ENCODE measurements at regions not wholly inside any gene's neighbourhood (a gene's known extent, or its start where the extent isn't known, plus 50 kb on each side); places are given as distances from the start of the nearest gene placed in this dataset.

DNA sequence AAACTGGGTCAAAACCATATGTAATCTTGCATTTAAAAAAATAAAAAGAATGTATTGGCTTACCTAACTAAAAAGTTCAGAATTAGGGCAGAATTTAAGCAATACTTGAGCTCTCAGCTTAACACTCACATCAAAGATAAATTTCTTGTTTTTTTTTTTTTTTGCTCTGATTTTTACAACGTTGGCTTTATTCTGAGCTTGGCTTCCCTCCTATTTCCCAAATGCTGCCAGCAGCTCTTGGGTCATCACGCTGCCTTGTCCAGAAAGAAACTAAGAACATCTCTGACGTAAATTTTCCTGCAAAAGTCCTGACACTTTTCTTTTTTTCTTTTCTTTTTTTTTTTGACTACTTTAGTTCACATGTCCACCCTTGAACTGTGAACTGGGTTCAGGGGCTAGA lies 150.6 kb upstream of the TGFBR2 start:
- Mint-ChIP-seq H3K4me1 (ENCODE audit: low read depth, unreplicated experiment) (peaks cover 7% of the 10 kb centered on the region), H3K27me3 (ENCODE audit: insufficient read depth, unreplicated experiment) (no peaks in the 10 kb centered on the region), H3K4me3 (ENCODE audit: unreplicated experiment) (no peak overlapping the region), H3K27ac (ENCODE audit: unreplicated experiment) (no peak overlapping the region), H3K9me3 (ENCODE audit: unreplicated experiment) (peaks cover 18% of the 10 kb centered on the region), H3K36me3 (ENCODE audit: insufficient read depth, unreplicated experiment) (no peaks in the 10 kb centered on the region)
- Histone ChIP-seq H3K4me1 (no peaks in the 10 kb centered on the region), H3K9me3 (peaks cover 3% of the 10 kb centered on the region; the same call in 1 of the 2 replicates), H3K27me3 (replicated peaks; ENCODE audit: control insufficient read depth, insufficient read depth, low read length) (no peaks in the 10 kb centered on the region), H3K36me3 (ENCODE audit: control insufficient read depth, insufficient read depth, low read length) (no peaks in the 10 kb centered on the region), H3K4me3 (ENCODE audit: low read depth, low read length) (no peak overlapping the region)
- TF ChIP-seq, protein P1, sequence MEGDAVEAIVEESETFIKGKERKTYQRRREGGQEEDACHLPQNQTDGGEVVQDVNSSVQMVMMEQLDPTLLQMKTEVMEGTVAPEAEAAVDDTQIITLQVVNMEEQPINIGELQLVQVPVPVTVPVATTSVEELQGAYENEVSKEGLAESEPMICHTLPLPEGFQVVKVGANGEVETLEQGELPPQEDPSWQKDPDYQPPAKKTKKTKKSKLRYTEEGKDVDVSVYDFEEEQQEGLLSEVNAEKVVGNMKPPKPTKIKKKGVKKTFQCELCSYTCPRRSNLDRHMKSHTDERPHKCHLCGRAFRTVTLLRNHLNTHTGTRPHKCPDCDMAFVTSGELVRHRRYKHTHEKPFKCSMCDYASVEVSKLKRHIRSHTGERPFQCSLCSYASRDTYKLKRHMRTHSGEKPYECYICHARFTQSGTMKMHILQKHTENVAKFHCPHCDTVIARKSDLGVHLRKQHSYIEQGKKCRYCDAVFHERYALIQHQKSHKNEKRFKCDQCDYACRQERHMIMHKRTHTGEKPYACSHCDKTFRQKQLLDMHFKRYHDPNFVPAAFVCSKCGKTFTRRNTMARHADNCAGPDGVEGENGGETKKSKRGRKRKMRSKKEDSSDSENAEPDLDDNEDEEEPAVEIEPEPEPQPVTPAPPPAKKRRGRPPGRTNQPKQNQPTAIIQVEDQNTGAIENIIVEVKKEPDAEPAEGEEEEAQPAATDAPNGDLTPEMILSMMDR (IDR thresholded peaks at IDR 0.05; ENCODE audit: insufficient read depth in 1 of 2, low read depth in 1 of 2, low read length in 1 of 2, severe bottlenecking in 1 of 2, unreplicated experiment in 1 of 2) = no peak
- DNase-seq = no peak
- ChIA-PET POLR2A (interaction anchor here (0.6 kb wide), 1 partner anchor 1077 kb away, joined by 3 read pairs; the partner anchor contains the start of gene STT3B), CTCF (no interaction called here)
- intact Hi-C loops (cut with micrococcal nuclease; ENCODE audit: unreplicated experiment) = no loop called here
- BruUV-seq (replicated peaks) = no TSS peak

DNA sequence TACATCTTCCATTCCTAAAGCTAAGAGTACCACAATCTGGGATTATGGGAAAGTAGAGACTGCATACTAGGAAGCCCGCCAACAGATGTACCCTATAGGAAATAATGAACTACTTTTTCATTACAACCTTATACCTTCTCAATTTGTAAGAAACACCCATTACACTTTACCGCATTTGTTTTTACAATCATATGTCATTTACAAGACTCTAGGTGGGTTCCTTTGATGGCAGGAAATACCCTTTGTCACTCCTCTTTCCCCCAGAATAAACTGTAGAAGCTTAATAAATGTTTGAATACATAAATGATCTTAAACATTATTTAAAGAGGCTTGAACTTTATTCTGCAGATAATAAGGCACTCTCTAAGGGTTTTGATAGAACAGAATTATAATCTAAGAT lies 150.1 kb upstream of the TGFBR2 start:
- TF ChIP-seq, protein P1 (IDR thresholded peaks at IDR 0.05; ENCODE audit: insufficient read depth in 1 of 2, low read depth in 1 of 2, low read length in 1 of 2, severe bottlenecking in 1 of 2, unreplicated experiment in 1 of 2) = no peak
- H3K9me3 ChIP-seq = peaks cover 3% of the 10 kb centered on the region; the same call in 1 of the 2 replicates
- Mint-ChIP-seq H3K27ac (ENCODE audit: unreplicated experiment) (no peak overlapping the region), H3K4me3 (ENCODE audit: unreplicated experiment) (no peak overlapping the region), H3K9me3 (ENCODE audit: unreplicated experiment) (peaks cover 16% of the 10 kb centered on the region), H3K27me3 (ENCODE audit: insufficient read depth, unreplicated experiment) (no peaks in the 10 kb centered on the region), H3K36me3 (ENCODE audit: insufficient read depth, unreplicated experiment) (no peaks in the 10 kb centered on the region), H3K4me1 (ENCODE audit: low read depth, unreplicated experiment) (peaks cover 7% of the 10 kb centered on the region)
- H3K36me3 ChIP-seq (ENCODE audit: control insufficient read depth, insufficient read depth, low read length) = no peaks in the 10 kb centered on the region
- no peaks in the 10 kb centered on the region for H3K27me3 ChIP-seq (replicated peaks; ENCODE audit: control insufficient read depth, insufficient read depth, low read length)
- POLR2A ChIA-PET = interaction anchor here (0.6 kb wide), 1 partner anchor 1077 kb away, joined by 3 read pairs; the partner anchor contains the start of gene STT3B
- no peaks in the 10 kb centered on the region for H3K4me1 ChIP-seq
- no TSS peak for BruUV-seq (replicated peaks)
- H3K4me3 ChIP-seq (ENCODE audit: low read depth, low read length) = no peak overlapping the region
- DNase-seq = no peak
- intact Hi-C loops (cut with micrococcal nuclease; ENCODE audit: unreplicated experiment) = no loop called here
- CTCF ChIA-PET = no interaction called here

DNA sequence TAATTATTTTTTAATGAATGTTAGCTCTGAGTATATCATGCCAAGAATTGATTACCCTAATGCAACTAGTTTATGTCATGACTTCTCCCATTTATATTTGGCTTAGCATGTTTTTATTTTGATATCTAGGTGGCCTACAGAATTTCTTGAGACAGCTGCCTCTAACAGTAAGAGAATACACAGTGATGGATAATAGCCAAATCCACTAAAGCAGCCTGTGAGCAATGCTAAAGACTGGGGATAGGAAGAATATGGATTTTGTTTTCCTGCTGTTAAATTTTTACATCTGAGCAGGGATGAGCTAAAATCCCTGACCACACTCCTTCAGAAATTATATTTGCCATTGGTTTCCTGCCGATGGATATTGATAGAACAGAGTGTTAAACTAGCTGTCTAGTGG lies 149.3 kb upstream of the TGFBR2 start:
- H3K27me3 Mint-ChIP-seq (ENCODE audit: insufficient read depth, unreplicated experiment) = no peaks in the 10 kb centered on the region
- CTCF ChIA-PET = no interaction called here
- no peak overlapping the region for H3K4me3 ChIP-seq (ENCODE audit: low read depth, low read length)
- DNase-seq = no peak
- H3K9me3 Mint-ChIP-seq (ENCODE audit: unreplicated experiment) = peaks cover 10% of the 10 kb centered on the region
- H3K27me3 ChIP-seq (replicated peaks; ENCODE audit: control insufficient read depth, insufficient read depth, low read length) = no peaks in the 10 kb centered on the region
- no peaks in the 10 kb centered on the region for H3K36me3 ChIP-seq (ENCODE audit: control insufficient read depth, insufficient read depth, low read length)
- no peak overlapping the region for H3K27ac Mint-ChIP-seq (ENCODE audit: unreplicated experiment)
- TF ChIP-seq, protein P1 (IDR thresholded peaks at IDR 0.05; ENCODE audit: insufficient read depth in 1 of 2, low read depth in 1 of 2, low read length in 1 of 2, severe bottlenecking in 1 of 2, unreplicated experiment in 1 of 2) = no peak
- peaks cover 7% of the 10 kb centered on the region for H3K4me1 Mint-ChIP-seq (ENCODE audit: low read depth, unreplicated experiment)
- H3K4me1 ChIP-seq = no peaks in the 10 kb centered on the region
- BruUV-seq (replicated peaks) = no TSS peak
- peaks cover 3% of the 10 kb centered on the region; the same call in 1 of the 2 replicates for H3K9me3 ChIP-seq
- H3K36me3 Mint-ChIP-seq (ENCODE audit: insufficient read depth, unreplicated experiment) = no peaks in the 10 kb centered on the region
- no peak overlapping the region for H3K4me3 Mint-ChIP-seq (ENCODE audit: unreplicated experiment)
- intact Hi-C loops (cut with micrococcal nuclease; ENCODE audit: unreplicated experiment) = no loop called here
- POLR2A ChIA-PET = interaction anchor here (1.0 kb wide), 1 partner anchor 21 kb away, joined by 4 read pairs; no protein-coding TSS in a partner anchor

Data from Caco-2 (cell line).